Sigmoid colon (tissue), 6 donors: ENCODE measurements at regions not wholly inside any gene's neighbourhood (a gene's known extent, or its start where the extent isn't known, plus 50 kb on each side); places are given as distances from the start of the nearest gene placed in this dataset.

Experiments
- DNase-seq: peaks from one replicate; pipeline ENCODE4 v3.0.0-alpha.2; 2019
- H3K27ac ChIP-seq, 4 donors: fragments of 200-600 bp; sonication (generic); one replicate each; pipeline ENCODE4 v1.5.1; 2016 to 2019; ENCODE audit warnings: mild to moderate bottlenecking in 1 of 4
- H3K27me3 ChIP-seq, 3 donors: fragments of 200-600 bp; sonication (generic); one replicate each; pipeline ENCODE4 v1.5.1; 2019; ENCODE audit warnings: mild to moderate bottlenecking in 1 of 3
- H3K36me3 ChIP-seq, 4 donors: fragments of 200-600 bp; sonication (generic); one replicate each; pipeline ENCODE4 v1.5.1; 2016 to 2019
- H3K4me1 ChIP-seq, 4 donors: fragments of 200-600 bp; sonication (generic); one replicate each; pipeline ENCODE4 v1.5.1; 2017 to 2019
- H3K4me3 ChIP-seq, 4 donors: fragments of 200-600 bp; sonication (generic); one replicate each; pipeline ENCODE4 v1.5.1; 2017 to 2019; ENCODE audit warnings: mild to moderate bottlenecking in 2 of 4, moderate library complexity in 1 of 4
- H3K9me3 ChIP-seq, 4 donors: fragments of 200-600 bp in 3 of 4; sonication (generic) in 3 of 4; one replicate each; pipeline versions ENCODE4 v1.5.1 to v1.6.1; 2013 to 2019
- CTCF ChIP-seq, 4 experiments: fragments of 450-650 bp in 3 of 4; fragments of 200-600 bp in 1 of 4; IDR thresholded peaks; one replicate each; pipeline ENCODE4 v1.5.1; 2016 to 2019; ENCODE audit warnings: antibody characterized with exemption in 4 of 4, mild to moderate bottlenecking in 3 of 4, moderate library complexity in 2 of 4
- EP300 ChIP-seq, 4 donors: sonication (generic); formaldehyde crosslinking; IDR thresholded peaks; one replicate each; pipeline ENCODE4 v1.6.1; 2017; ENCODE audit warnings: antibody characterized with exemption in 4 of 4
- POLR2A ChIP-seq, 2 donors: fragments of 450-650 bp; IDR thresholded peaks; one replicate each; pipeline ENCODE4 v1.6.1; 2016; ENCODE audit warnings: antibody characterized with exemption in 2 of 2, mild to moderate bottlenecking in 2 of 2, moderate library complexity in 2 of 2
- POLR2AphosphoS5 ChIP-seq, 4 donors: sonication (generic); formaldehyde crosslinking; IDR thresholded peaks; one replicate each; pipeline ENCODE4 v1.6.1; 2017; ENCODE audit warnings: antibody characterized with exemption in 4 of 4
- WGBS, 2 donors: extraction: QIAGEN DNeasy Blood & Tissue Kit; methylation state at CpG; one replicate each; pipeline ENCODE4 v1.1.7; 2013; 5-methylcytosine and 5-hydroxymethylcytosine counted together
- intact Hi-C: fragments of 100-400 bp; cut with DNase I; formaldehyde crosslinking; loops from one replicate; pipeline ENCODE4 v1.15.1; 2023
- donor health status: healthy with polysubstance abuse.
- donor health status: healthy.

- H3K27ac ChIP-seq: no peak overlapping the region
- intact Hi-C loops: no loop called here
- no peaks in the 10 kb centered on the region for H3K4me1 ChIP-seq
- DNase-seq: no peak
- WGBS, 2 donors: 72 to 83% methylated on average over 4 of the region's 4 CpGs
- H3K36me3 ChIP-seq: no peaks in the 10 kb centered on the region
- H3K4me3 ChIP-seq: no peak overlapping the region
- no peaks in the 10 kb centered on the region for H3K27me3 ChIP-seq
- TF ChIP-seq CTCF (IDR thresholded peaks at IDR 0.05) (no peak), POLR2AphosphoS5 (IDR thresholded peaks at IDR 0.05) (no peak), POLR2A (IDR thresholded peaks at IDR 0.05) (no peak), EP300 (IDR thresholded peaks at IDR 0.05) (no peak)
- H3K9me3 ChIP-seq: no peaks in the 10 kb centered on the region
Measured at GRCh38 chr21:35663856-35664606, 396.3 kb downstream of the SETD4 start.

GRCh38 chr21:35658242-35658641 lies 402.1 kb downstream of the SETD4 start:
- H3K27ac ChIP-seq: no peak overlapping the region
- no peak for TF ChIP-seq EP300 (IDR thresholded peaks at IDR 0.05)
- TF ChIP-seq CTCF (IDR thresholded peaks at IDR 0.05): no peak
- TF ChIP-seq POLR2AphosphoS5 (IDR thresholded peaks at IDR 0.05): no peak
- TF ChIP-seq POLR2A (IDR thresholded peaks at IDR 0.05): no peak
- DNase-seq: no peak

GRCh38 chr21:35652872-35653271 lies 407.5 kb downstream of the SETD4 start:
- no peaks in the 10 kb centered on the region for H3K9me3 ChIP-seq
- TF ChIP-seq POLR2A (IDR thresholded peaks at IDR 0.05): no peak
- no peak for TF ChIP-seq EP300 (IDR thresholded peaks at IDR 0.05)
- TF ChIP-seq CTCF (IDR thresholded peaks at IDR 0.05): no peak
- no peak for TF ChIP-seq POLR2AphosphoS5 (IDR thresholded peaks at IDR 0.05)
- WGBS, 2 donors: 51 to 76% methylated on average over 2 of the region's 2 CpGs

More at GRCh38 chr21:35658242-35658641, 402.1 kb downstream of the SETD4 start:
- H3K27me3 ChIP-seq: no peaks in the 10 kb centered on the region
- intact Hi-C loops: no loop called here
- no peaks in the 10 kb centered on the region for H3K36me3 ChIP-seq
- H3K9me3 ChIP-seq: no peaks in the 10 kb centered on the region
- H3K4me3 ChIP-seq: no peak overlapping the region
- H3K4me1 ChIP-seq: no peaks in the 10 kb centered on the region
- 37 to 68% methylated on average over 3 of the region's 3 CpGs for WGBS, 2 donors

GRCh38 chr21:35652196-35652595 lies 408.1 kb downstream of the SETD4 start:
- H3K27ac ChIP-seq: no peak overlapping the region
- no peaks in the 10 kb centered on the region for H3K36me3 ChIP-seq
- H3K4me1 ChIP-seq: no peaks in the 10 kb centered on the region
- 57 to 73% methylated on average over 2 of the region's 2 CpGs for WGBS, 2 donors
- no peaks in the 10 kb centered on the region for H3K9me3 ChIP-seq
- TF ChIP-seq CTCF (IDR thresholded peaks at IDR 0.05) (no peak), EP300 (IDR thresholded peaks at IDR 0.05) (no peak), POLR2A (IDR thresholded peaks at IDR 0.05) (no peak)
- intact Hi-C loops: no loop called here
- peaks cover 0 to 20% (median 0%) of the 10 kb centered on the region in 3 donors for H3K27me3 ChIP-seq
- no peak overlapping the region for H3K4me3 ChIP-seq
- no peak for DNase-seq

More at GRCh38 chr21:35652872-35653271, 407.5 kb downstream of the SETD4 start:
- Histone ChIP-seq H3K4me3 (no peak overlapping the region), H3K27ac (no peak overlapping the region), H3K4me1 (no peaks in the 10 kb centered on the region), H3K36me3 (no peaks in the 10 kb centered on the region), H3K27me3 (peaks cover 0 to 20% (median 0%) of the 10 kb centered on the region in 3 donors)
- intact Hi-C loops: no loop called here
- no peak for DNase-seq

- Histone ChIP-seq H3K4me1 (no peaks in the 10 kb centered on the region), H3K27ac (no peak overlapping the region), H3K27me3 (peaks cover 0 to 22% (median 0%) of the 10 kb centered on the region in 3 donors), H3K4me3 (no peak overlapping the region), H3K36me3 (no peaks in the 10 kb centered on the region), H3K9me3 (no peaks in the 10 kb centered on the region)
- DNase-seq: no peak
- 47 to 63% methylated on average over 4 of the region's 4 CpGs for WGBS, 2 donors
- TF ChIP-seq POLR2A (IDR thresholded peaks at IDR 0.05) (no peak), EP300 (IDR thresholded peaks at IDR 0.05) (no peak), CTCF (IDR thresholded peaks at IDR 0.05) (no peak), POLR2AphosphoS5 (IDR thresholded peaks at IDR 0.05) (no peak)
- intact Hi-C loops: no loop called here
Measured at GRCh38 chr21:35651196-35651595, 409.1 kb downstream of the SETD4 start.
